ENCODE measurements at regions not wholly inside any gene's neighbourhood (a gene's known extent, or its start where the extent isn't known, plus 50 kb on each side); places are given as distances from the start of the nearest gene placed in this dataset.

DNA sequence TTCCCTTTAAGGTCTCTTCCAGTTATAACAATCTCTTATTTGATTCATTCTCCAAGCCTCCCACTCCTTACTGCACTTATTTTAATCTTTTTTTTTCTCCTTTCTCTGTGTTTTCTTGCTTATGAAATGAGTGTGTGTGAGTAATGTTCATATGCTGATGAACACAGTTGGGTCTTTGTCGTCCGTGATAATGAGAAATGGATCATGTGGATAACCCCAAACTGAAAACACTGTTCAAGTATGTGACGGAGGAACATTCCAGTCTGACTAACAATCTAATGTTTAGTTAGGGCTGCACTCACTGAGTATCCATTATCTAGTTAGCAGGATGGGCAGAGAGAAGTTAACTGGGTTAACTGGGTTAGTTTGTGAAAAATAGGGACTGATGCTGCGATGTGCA lies 253.1 kb upstream of the DUSP10 start:
- no peak overlapping the region for H3K27ac ChIP-seq (ENCODE audit: extremely low read depth, low read depth, low read length)
- CTCF ChIA-PET, result interaction anchor here (1.3 kb wide), 1 partner anchor 19 kb away, joined by 3 read pairs; no protein-coding TSS in a partner anchor
- no peaks in the 10 kb centered on the region for H3K9me3 ChIP-seq (ENCODE audit: control insufficient read depth, insufficient read depth, low read depth, low read length)
- no peak overlapping the region for H3K4me3 ChIP-seq (ENCODE audit: low read depth, low read length)
- TF ChIP-seq ZNF398 (tag by site-specific recombination; IDR thresholded peaks at IDR 0.05) (no peak), ZNF394 (tag by site-specific recombination; IDR thresholded peaks at IDR 0.05; ENCODE audit: borderline replicate concordance) (no peak), PBX3 (CRISPR knock-in tag; IDR thresholded peaks at IDR 0.05) (no peak), ZNF23 (tag by site-specific recombination; IDR thresholded peaks at IDR 0.05; ENCODE audit: borderline replicate concordance) (no peak), ZNF133 (tag by site-specific recombination; IDR thresholded peaks at IDR 0.05) (no peak), ZBTB17 (tag by site-specific recombination; IDR thresholded peaks at IDR 0.05) (no peak), ZNF670 (tag by site-specific recombination; IDR thresholded peaks at IDR 0.05; ENCODE audit: low read depth) (no peak), ZNF747 (tag by site-specific recombination; IDR thresholded peaks at IDR 0.05) (no peak), ZNF473 (tag by site-specific recombination; IDR thresholded peaks at IDR 0.05) (no peak)
- TF ChIP-seq, protein P1, sequence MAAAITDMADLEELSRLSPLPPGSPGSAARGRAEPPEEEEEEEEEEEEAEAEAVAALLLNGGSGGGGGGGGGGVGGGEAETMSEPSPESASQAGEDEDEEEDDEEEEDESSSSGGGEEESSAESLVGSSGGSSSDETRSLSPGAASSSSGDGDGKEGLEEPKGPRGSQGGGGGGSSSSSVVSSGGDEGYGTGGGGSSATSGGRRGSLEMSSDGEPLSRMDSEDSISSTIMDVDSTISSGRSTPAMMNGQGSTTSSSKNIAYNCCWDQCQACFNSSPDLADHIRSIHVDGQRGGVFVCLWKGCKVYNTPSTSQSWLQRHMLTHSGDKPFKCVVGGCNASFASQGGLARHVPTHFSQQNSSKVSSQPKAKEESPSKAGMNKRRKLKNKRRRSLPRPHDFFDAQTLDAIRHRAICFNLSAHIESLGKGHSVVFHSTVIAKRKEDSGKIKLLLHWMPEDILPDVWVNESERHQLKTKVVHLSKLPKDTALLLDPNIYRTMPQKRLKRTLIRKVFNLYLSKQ (tag by site-specific recombination; IDR thresholded peaks at IDR 0.05; ENCODE audit: borderline replicate concordance), result no peak
- H3K4me1 ChIP-seq (ENCODE audit: control insufficient read depth, insufficient read depth, low read length), result no peaks in the 10 kb centered on the region
- no peaks in the 10 kb centered on the region for H3K36me3 ChIP-seq (ENCODE audit: control insufficient read depth in 2 of 2, insufficient read depth in 1 of 2, low read length in 2 of 2)
- POLR2A ChIA-PET, result no interaction called here

DNA sequence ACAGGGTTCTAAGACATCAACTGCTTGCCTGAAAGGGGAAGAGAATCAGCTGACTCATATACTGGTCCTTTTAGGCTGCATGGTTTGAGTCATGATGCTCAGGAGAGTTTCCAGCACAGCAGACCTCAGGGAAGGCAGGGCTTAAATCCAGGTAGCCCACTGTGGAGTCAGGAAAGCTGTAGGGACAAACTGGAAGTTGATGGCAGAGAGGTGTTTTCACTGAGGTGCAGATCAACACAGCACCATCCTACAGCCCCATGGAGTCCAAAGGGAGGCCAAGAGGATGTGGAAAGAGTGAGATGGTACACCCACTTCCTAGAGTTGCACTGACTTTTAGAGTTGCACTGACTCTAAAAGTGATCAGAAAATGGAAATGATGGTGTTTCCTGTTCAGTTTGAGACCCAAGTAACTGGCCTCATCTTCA lies 252.4 kb upstream of the DUSP10 start:
- CTCF ChIA-PET, result interaction anchor here (0.9 to 1.3 kb wide), 3 partner anchors 19 to 238 kb away, joined by 3 to 4 read pairs (median 3); no protein-coding TSS in a partner anchor
- Histone ChIP-seq H3K36me3 (ENCODE audit: control insufficient read depth in 2 of 2, insufficient read depth in 1 of 2, low read length in 2 of 2) (no peaks in the 10 kb centered on the region), H3K4me3 (ENCODE audit: low read depth, low read length) (no peak overlapping the region), H3K4me1 (ENCODE audit: control insufficient read depth, insufficient read depth, low read length) (no peaks in the 10 kb centered on the region), H3K9me3 (ENCODE audit: control insufficient read depth, insufficient read depth, low read depth, low read length) (no peaks in the 10 kb centered on the region), H3K27ac (ENCODE audit: extremely low read depth, low read depth, low read length) (no peak overlapping the region)
- TF ChIP-seq ZBTB8A (tag by site-specific recombination; IDR thresholded peaks at IDR 0.05) (no peak), ZNF221 (tag by site-specific recombination; IDR thresholded peaks at IDR 0.05; ENCODE audit: borderline replicate concordance) (no peak), ZNF302 (tag by site-specific recombination; IDR thresholded peaks at IDR 0.05; ENCODE audit: low read depth) (no peak), ZNF776 (tag by site-specific recombination; IDR thresholded peaks at IDR 0.05; ENCODE audit: borderline replicate concordance) (no peak), TCF7L2 (IDR thresholded peaks at IDR 0.05; ENCODE audit: borderline replicate concordance, low read depth, low read length) (no peak), ZNF629 (tag by site-specific recombination; IDR thresholded peaks at IDR 0.05) (no peak), ZNF571 (tag by site-specific recombination; IDR thresholded peaks at IDR 0.05) (no peak), ZNF626 (tag by site-specific recombination; IDR thresholded peaks at IDR 0.05) (no peak), ZNF501 (tag by site-specific recombination; IDR thresholded peaks at IDR 0.05) (no peak), SCRT1 (tag by site-specific recombination; IDR thresholded peaks at IDR 0.05; ENCODE audit: borderline replicate concordance) (no peak)
- POLR2A ChIA-PET, result no interaction called here

Measured in HEK293 (cell line).